Type B pancreatic cell (in vitro differentiated cells): ENCODE measurements at regions not wholly inside any gene's neighbourhood (a gene's known extent, or its start where the extent isn't known, plus 50 kb on each side); places are given as distances from the start of the nearest gene placed in this dataset.
A peak's percentile ranks its signal among the peaks of the same experiment; 100 is the strongest.

Experiments
- DNase-seq: peaks from one replicate; pipeline ENCODE4 v3.0.0; 2021; ENCODE audit warnings: mixed read lengths; ENCODE audit not compliant: unreplicated experiment; ENCODE audit errors: extremely low spot score
- H3K27ac Mint-ChIP-seq: 2 replicates; pipeline ENCODE4 v1.8.0; 2021; ENCODE audit warnings: mild to moderate bottlenecking, mixed read lengths
- H3K27me3 Mint-ChIP-seq: 2 replicates; pipeline ENCODE4 v1.8.0; 2021; ENCODE audit warnings: mixed read lengths
- H3K36me3 Mint-ChIP-seq: 2 replicates; pipeline ENCODE4 v1.8.0; 2021; ENCODE audit warnings: mixed read lengths
- H3K4me1 Mint-ChIP-seq: one replicate; pipeline ENCODE4 v1.8.0; 2021; ENCODE audit warnings: mixed read lengths; ENCODE audit not compliant: unreplicated experiment
- H3K4me3 Mint-ChIP-seq: 2 replicates; pipeline ENCODE4 v1.8.0; 2021; ENCODE audit warnings: mild to moderate bottlenecking, mixed read lengths
- H3K9me3 Mint-ChIP-seq: 2 replicates; pipeline ENCODE4 v1.8.0; 2021; ENCODE audit warnings: mixed read lengths
- CTCF ChIP-seq: fragments of 200-600 bp; sonication (generic); conservative IDR thresholded peaks from 2 replicates; pipeline ENCODE4 v1.5.0; 2021; ENCODE audit warnings: antibody characterized with exemption, mild to moderate bottlenecking

- no peaks in the 10 kb centered on the region for H3K27me3 Mint-ChIP-seq
- no peak overlapping the region for H3K4me3 Mint-ChIP-seq
- no peak for TF ChIP-seq CTCF
- peaks cover 3% of the 10 kb centered on the region for H3K36me3 Mint-ChIP-seq
- H3K4me1 Mint-ChIP-seq: peaks cover 3% of the 10 kb centered on the region
- no peak overlapping the region for H3K27ac Mint-ChIP-seq
- no peak for DNase-seq
- peaks cover 8% of the 10 kb centered on the region for H3K9me3 Mint-ChIP-seq
Observed at GRCh38 chr6:63451238-63451637, 121.0 kb upstream of the LOC128125822 start.

DNA sequence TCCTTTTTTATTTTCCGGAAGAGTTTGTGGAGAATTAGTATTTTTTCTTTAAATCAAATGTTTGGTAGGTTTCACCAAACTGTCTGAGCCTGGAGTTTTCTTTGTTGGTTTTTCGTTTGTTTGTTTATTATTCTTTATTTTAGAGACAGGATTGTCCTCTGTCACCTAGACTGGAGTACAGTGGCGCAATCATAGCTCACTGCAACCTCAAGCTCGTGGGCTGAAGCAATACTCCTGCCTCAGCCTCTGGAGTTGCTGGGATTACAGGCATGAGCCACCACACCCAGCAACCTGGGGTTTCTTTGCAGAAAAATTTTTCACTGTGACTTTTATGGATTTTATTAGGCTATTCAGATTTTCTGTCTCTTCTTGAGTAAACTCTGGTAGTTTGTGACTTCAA, 120.2 kb upstream of the LOC128125822 start:
- TF ChIP-seq CTCF: no peak
- H3K36me3 Mint-ChIP-seq: peaks cover 3% of the 10 kb centered on the region
- peaks cover 3% of the 10 kb centered on the region for H3K4me1 Mint-ChIP-seq
- peaks cover 8% of the 10 kb centered on the region for H3K9me3 Mint-ChIP-seq
- DNase-seq: no peak
- no peak overlapping the region for H3K27ac Mint-ChIP-seq
- no peak overlapping the region for H3K4me3 Mint-ChIP-seq
- no peaks in the 10 kb centered on the region for H3K27me3 Mint-ChIP-seq

GRCh38 chr6:63456734-63457133, 115.5 kb upstream of the LOC128125822 start:
- no peak for DNase-seq
- no peaks in the 10 kb centered on the region for H3K9me3 Mint-ChIP-seq
- no peaks in the 10 kb centered on the region for H3K4me1 Mint-ChIP-seq
- no peaks in the 10 kb centered on the region for H3K27me3 Mint-ChIP-seq
- TF ChIP-seq CTCF: no peak
- H3K36me3 Mint-ChIP-seq: no peaks in the 10 kb centered on the region
- no peak overlapping the region for H3K4me3 Mint-ChIP-seq
- no peak overlapping the region for H3K27ac Mint-ChIP-seq

- H3K27me3 Mint-ChIP-seq: no peaks in the 10 kb centered on the region
- no peaks in the 10 kb centered on the region for H3K9me3 Mint-ChIP-seq
- H3K4me3 Mint-ChIP-seq: no peak overlapping the region
- TF ChIP-seq CTCF: no peak
- H3K36me3 Mint-ChIP-seq: no peaks in the 10 kb centered on the region
- DNase-seq: no peak
- H3K4me1 Mint-ChIP-seq: no peaks in the 10 kb centered on the region
- H3K27ac Mint-ChIP-seq: peak overlapping the region; percentile 77
Observed at GRCh38 chr6:63458480-63459115, 113.7 kb upstream of the LOC128125822 start.

DNA sequence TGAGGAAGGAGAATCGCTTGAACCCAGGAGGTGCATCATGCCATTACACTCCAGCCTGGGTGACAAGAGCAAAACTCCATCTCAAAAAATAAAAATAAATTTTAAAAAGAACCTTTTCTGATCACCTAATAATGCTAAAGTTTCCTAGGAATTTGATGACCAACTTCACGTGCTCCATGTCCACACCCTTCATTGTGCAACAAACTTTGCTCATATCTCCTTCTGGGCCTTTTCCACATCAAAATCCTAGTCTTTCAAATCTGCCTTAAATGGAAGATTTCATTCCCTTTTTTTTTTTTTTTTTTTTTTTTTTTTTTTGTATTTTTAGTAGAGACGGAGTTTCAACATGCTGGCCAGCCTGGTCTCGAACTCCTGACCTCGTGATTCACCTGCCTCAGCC, 112.5 kb upstream of the LOC128125822 start:
- DNase-seq: no peak
- no peak for TF ChIP-seq CTCF
- Mint-ChIP-seq H3K4me1 (no peaks in the 10 kb centered on the region), H3K27ac (no peak overlapping the region), H3K4me3 (no peak overlapping the region), H3K27me3 (no peaks in the 10 kb centered on the region), H3K9me3 (no peaks in the 10 kb centered on the region), H3K36me3 (no peaks in the 10 kb centered on the region)

- H3K27me3 Mint-ChIP-seq: no peaks in the 10 kb centered on the region
- no peak for DNase-seq
- no peaks in the 10 kb centered on the region for H3K9me3 Mint-ChIP-seq
- no peak overlapping the region for H3K4me3 Mint-ChIP-seq
- no peak for TF ChIP-seq CTCF
- no peak overlapping the region for H3K27ac Mint-ChIP-seq
- no peaks in the 10 kb centered on the region for H3K4me1 Mint-ChIP-seq
- H3K36me3 Mint-ChIP-seq: no peaks in the 10 kb centered on the region
Observed at GRCh38 chr6:63460971-63461370, 111.3 kb upstream of the LOC128125822 start.
